ENCODE measurements at regions not wholly inside any gene's neighbourhood (a gene's known extent, or its start where the extent isn't known, plus 50 kb on each side); places are given as distances from the start of the nearest gene placed in this dataset.

DNA sequence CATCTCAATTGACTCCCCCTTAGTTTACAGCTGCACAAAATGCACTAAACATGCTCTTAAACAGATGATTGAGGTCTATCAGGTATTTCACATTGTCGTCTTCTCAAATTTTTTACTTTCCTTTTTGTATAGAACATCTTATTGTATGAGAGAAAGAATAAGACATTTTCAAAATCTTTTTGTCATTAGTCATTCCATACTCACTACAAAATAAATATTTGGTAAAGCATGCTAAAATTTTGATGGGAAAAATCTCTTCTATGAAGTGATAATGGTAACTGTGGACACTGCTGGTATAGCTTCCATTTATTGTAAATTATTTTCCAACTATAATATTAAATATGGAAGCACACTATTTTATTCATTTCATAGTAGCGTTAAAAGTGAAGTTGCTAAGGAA lies 185.6 kb upstream of the FSTL5 start:
- no peak overlapping the region for H2AFZ ChIP-seq (ENCODE audit: low read length)
- H3K79me2 ChIP-seq (ENCODE audit: control insufficient read depth, insufficient read depth, low read length), result no peaks in the 10 kb centered on the region
- H3K4me2 ChIP-seq (ENCODE audit: extremely low read depth, insufficient read depth, low read length), result no peak overlapping the region

DNA sequence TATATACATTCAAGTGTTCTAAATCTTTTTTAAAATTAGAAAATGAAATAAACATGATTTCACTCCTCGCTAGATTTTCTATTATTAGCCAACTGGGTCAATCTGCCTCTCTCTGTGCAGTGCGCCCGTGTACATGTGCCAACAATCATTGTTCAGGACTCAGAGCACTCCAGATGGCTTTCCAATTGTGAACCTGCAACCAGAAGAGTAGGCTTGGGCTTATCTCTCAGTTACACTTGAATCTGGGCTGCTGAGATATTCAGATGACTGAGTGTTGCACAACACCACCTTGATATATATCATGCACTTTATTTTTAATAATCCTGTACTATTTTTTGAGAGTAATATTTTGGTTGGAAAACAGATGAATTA lies 184.0 kb upstream of the FSTL5 start:
- no peak for DNase-seq (ENCODE audit: low read depth in 2 of 2)
- TF ChIP-seq, protein P1, sequence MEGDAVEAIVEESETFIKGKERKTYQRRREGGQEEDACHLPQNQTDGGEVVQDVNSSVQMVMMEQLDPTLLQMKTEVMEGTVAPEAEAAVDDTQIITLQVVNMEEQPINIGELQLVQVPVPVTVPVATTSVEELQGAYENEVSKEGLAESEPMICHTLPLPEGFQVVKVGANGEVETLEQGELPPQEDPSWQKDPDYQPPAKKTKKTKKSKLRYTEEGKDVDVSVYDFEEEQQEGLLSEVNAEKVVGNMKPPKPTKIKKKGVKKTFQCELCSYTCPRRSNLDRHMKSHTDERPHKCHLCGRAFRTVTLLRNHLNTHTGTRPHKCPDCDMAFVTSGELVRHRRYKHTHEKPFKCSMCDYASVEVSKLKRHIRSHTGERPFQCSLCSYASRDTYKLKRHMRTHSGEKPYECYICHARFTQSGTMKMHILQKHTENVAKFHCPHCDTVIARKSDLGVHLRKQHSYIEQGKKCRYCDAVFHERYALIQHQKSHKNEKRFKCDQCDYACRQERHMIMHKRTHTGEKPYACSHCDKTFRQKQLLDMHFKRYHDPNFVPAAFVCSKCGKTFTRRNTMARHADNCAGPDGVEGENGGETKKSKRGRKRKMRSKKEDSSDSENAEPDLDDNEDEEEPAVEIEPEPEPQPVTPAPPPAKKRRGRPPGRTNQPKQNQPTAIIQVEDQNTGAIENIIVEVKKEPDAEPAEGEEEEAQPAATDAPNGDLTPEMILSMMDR (conservative IDR thresholded peaks at IDR 0.05 in 1 of 2, IDR thresholded peaks at IDR 0.05 in 1 of 2; ENCODE audit: low read depth in 1 of 2, low read length in 2 of 2), result no peak
- no peak for TF ChIP-seq EZH2 (IDR thresholded peaks at IDR 0.05; ENCODE audit: low read length, missing control alignments)
- Histone ChIP-seq H3K4me1 (ENCODE audit: control insufficient read depth, extremely low read depth, insufficient read depth, low read length) (no peaks in the 10 kb centered on the region), H3K36me3 (ENCODE audit: control insufficient read depth, insufficient read depth, low read length) (no peaks in the 10 kb centered on the region), H3K4me3 (replicated peaks in 1 of 4; ENCODE audit: control extremely low read depth in 1 of 4, insufficient read depth in 1 of 4, low read depth in 3 of 4, low read length in 4 of 4) (no peak overlapping the region), H3K4me2 (ENCODE audit: extremely low read depth, insufficient read depth, low read length) (no peak overlapping the region), H3K79me2 (ENCODE audit: control insufficient read depth, insufficient read depth, low read length) (no peaks in the 10 kb centered on the region), H2AFZ (ENCODE audit: low read length) (no peak overlapping the region), H3K9ac (ENCODE audit: insufficient read depth, low read length) (no peak overlapping the region), H3K27me3 (ENCODE audit: control insufficient read depth, insufficient read depth, low read length) (no peaks in the 10 kb centered on the region), H3K27ac (ENCODE audit: insufficient read depth, low read length) (no peak overlapping the region), H4K20me1 (ENCODE audit: control insufficient read depth, extremely low read depth, insufficient read depth, low read length) (no peaks in the 10 kb centered on the region), H3K9me3 (ENCODE audit: control insufficient read depth, insufficient read depth, low read depth, low read length) (no peaks in the 10 kb centered on the region)

More for the DNA sequence above, 185.6 kb upstream of the FSTL5 start:
- no peak overlapping the region for H3K27ac ChIP-seq (ENCODE audit: insufficient read depth, low read length)
- H3K9ac ChIP-seq (ENCODE audit: insufficient read depth, low read length), result no peak overlapping the region
- no peak overlapping the region for H3K4me3 ChIP-seq (replicated peaks in 1 of 4; ENCODE audit: control extremely low read depth in 1 of 4, insufficient read depth in 1 of 4, low read depth in 3 of 4, low read length in 4 of 4)
- DNase-seq (ENCODE audit: low read depth in 2 of 2), result no peak
- H3K36me3 ChIP-seq (ENCODE audit: control insufficient read depth, insufficient read depth, low read length), result no peaks in the 10 kb centered on the region
- no peaks in the 10 kb centered on the region for H3K27me3 ChIP-seq (ENCODE audit: control insufficient read depth, insufficient read depth, low read length)
- TF ChIP-seq, protein P1 (conservative IDR thresholded peaks at IDR 0.05 in 1 of 2, IDR thresholded peaks at IDR 0.05 in 1 of 2; ENCODE audit: low read depth in 1 of 2, low read length in 2 of 2), result no peak
- no peak for TF ChIP-seq EZH2 (IDR thresholded peaks at IDR 0.05; ENCODE audit: low read length, missing control alignments)
- no peaks in the 10 kb centered on the region for H3K9me3 ChIP-seq (ENCODE audit: control insufficient read depth, insufficient read depth, low read depth, low read length)
- no peaks in the 10 kb centered on the region for H4K20me1 ChIP-seq (ENCODE audit: control insufficient read depth, extremely low read depth, insufficient read depth, low read length)
- H3K4me1 ChIP-seq (ENCODE audit: control insufficient read depth, extremely low read depth, insufficient read depth, low read length), result no peaks in the 10 kb centered on the region

DNA sequence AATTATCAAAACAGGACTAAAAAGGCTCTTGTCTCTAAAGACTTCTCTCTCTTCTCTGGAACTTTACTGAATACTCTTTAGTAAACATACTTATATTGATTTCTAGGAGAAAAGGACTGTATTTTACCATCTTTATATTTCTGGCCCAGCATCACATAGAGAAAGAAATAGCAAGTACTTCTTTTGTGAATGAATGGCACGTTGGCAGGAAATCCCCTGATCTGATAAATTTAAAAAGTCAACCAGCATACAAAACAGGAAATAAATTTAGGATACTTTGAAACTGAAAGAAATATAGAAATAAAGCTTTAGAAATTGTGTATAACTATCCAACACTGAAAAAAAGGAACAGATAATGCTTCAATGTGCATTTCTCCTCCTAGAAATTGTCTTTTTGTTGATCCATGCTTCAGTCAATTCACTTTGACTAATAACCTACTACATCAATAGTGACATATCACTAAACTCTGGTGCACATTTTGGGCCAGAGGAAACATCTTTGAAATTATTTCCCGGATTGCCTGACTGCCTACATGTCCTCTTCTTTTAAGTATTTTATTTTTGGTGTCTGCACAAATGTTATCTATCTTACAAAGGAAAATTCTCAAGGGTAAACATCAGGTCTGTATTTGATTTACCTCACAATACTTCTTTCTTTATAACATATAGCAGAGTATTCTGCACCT lies 183.5 kb upstream of the FSTL5 start:
- Histone ChIP-seq H3K4me3 (replicated peaks in 1 of 4; ENCODE audit: control extremely low read depth in 1 of 4, insufficient read depth in 1 of 4, low read depth in 3 of 4, low read length in 4 of 4) (no peak overlapping the region), H3K4me2 (ENCODE audit: extremely low read depth, insufficient read depth, low read length) (no peak overlapping the region), H2AFZ (ENCODE audit: low read length) (no peak overlapping the region), H3K36me3 (ENCODE audit: control insufficient read depth, insufficient read depth, low read length) (no peaks in the 10 kb centered on the region), H3K9me3 (ENCODE audit: control insufficient read depth, insufficient read depth, low read depth, low read length) (no peaks in the 10 kb centered on the region), H3K9ac (ENCODE audit: insufficient read depth, low read length) (no peak overlapping the region), H4K20me1 (ENCODE audit: control insufficient read depth, extremely low read depth, insufficient read depth, low read length) (no peaks in the 10 kb centered on the region), H3K27me3 (ENCODE audit: control insufficient read depth, insufficient read depth, low read length) (no peaks in the 10 kb centered on the region), H3K27ac (ENCODE audit: insufficient read depth, low read length) (no peak overlapping the region), H3K4me1 (ENCODE audit: control insufficient read depth, extremely low read depth, insufficient read depth, low read length) (no peaks in the 10 kb centered on the region), H3K79me2 (ENCODE audit: control insufficient read depth, insufficient read depth, low read length) (no peaks in the 10 kb centered on the region)
- TF ChIP-seq, protein P1 (conservative IDR thresholded peaks at IDR 0.05 in 1 of 2, IDR thresholded peaks at IDR 0.05 in 1 of 2; ENCODE audit: low read depth in 1 of 2, low read length in 2 of 2), result no peak
- TF ChIP-seq EZH2 (IDR thresholded peaks at IDR 0.05; ENCODE audit: low read length, missing control alignments), result no peak
- DNase-seq (ENCODE audit: low read depth in 2 of 2), result no peak
